ENCODE measurements at regions not wholly inside any gene's neighbourhood (a gene's known extent, or its start where the extent isn't known, plus 50 kb on each side); places are given as distances from the start of the nearest gene placed in this dataset.

DNA sequence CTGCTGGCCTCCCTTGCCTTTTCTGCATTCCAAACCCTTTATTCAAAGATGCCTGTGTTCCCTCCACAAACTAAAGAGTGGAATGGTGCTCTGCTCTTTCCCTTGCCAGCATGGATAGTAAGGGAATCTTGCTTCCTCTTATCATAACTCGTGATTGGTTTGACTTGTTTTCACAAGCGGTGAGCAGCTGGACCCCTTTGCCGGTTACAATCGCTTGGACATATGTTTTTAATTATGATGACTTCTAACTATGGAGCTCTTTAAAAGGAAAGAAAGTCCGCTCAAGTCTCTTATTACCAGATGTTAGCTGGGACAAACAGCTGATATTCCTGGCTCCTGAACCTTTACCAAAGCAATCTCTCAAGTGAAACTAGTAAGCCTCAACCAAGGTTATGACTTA is 1094.7 kb downstream of the UQCRFS1 start:
- TF ChIP-seq, protein P1, sequence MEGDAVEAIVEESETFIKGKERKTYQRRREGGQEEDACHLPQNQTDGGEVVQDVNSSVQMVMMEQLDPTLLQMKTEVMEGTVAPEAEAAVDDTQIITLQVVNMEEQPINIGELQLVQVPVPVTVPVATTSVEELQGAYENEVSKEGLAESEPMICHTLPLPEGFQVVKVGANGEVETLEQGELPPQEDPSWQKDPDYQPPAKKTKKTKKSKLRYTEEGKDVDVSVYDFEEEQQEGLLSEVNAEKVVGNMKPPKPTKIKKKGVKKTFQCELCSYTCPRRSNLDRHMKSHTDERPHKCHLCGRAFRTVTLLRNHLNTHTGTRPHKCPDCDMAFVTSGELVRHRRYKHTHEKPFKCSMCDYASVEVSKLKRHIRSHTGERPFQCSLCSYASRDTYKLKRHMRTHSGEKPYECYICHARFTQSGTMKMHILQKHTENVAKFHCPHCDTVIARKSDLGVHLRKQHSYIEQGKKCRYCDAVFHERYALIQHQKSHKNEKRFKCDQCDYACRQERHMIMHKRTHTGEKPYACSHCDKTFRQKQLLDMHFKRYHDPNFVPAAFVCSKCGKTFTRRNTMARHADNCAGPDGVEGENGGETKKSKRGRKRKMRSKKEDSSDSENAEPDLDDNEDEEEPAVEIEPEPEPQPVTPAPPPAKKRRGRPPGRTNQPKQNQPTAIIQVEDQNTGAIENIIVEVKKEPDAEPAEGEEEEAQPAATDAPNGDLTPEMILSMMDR (IDR thresholded peaks at IDR 0.05; ENCODE audit: low read depth, low read length) = no peak
- no peak for TF ChIP-seq MYC (IDR thresholded peaks at IDR 0.05; ENCODE audit: low read depth, low read length)
